ENCODE measurements at regions not wholly inside any gene's neighbourhood (a gene's known extent, or its start where the extent isn't known, plus 50 kb on each side); places are given as distances from the start of the nearest gene placed in this dataset.

DNA sequence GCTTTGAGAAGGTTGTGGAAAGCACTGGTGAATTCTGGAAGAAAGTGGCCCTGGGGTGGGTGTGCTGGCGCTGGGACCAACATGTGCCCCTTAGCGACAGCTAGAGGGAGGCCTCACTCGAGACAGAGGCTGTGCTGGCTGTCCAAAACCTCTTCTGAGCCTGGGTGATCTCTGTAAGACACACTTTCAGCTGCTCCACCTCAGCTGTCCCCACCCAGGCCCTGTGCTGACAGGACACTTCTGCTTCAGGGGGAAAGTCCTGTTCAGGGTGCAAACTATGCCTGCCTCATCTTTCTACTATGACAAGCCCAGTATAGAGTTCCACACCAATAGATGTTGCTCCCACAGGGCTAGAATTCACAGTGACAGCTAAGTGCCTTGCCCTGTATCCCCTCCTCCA, 426.4 kb downstream of the MED10 start:
- no peak for TF ChIP-seq CTCF (IDR thresholded peaks at IDR 0.05; ENCODE audit: low read depth, low read length)
- peaks cover 90% of the 10 kb centered on the region for H3K27me3 ChIP-seq (ENCODE audit: insufficient read depth, low read depth, severe bottlenecking)
- H3K4me3 ChIP-seq (ENCODE audit: low read depth, low read length) = no peak overlapping the region
- H3K9me3 ChIP-seq (ENCODE audit: severe bottlenecking) = peaks cover 10% of the 10 kb centered on the region
- no peak for DNase-seq
- H3K27ac ChIP-seq = no peak overlapping the region
- H3K36me3 ChIP-seq = no peaks in the 10 kb centered on the region

DNA sequence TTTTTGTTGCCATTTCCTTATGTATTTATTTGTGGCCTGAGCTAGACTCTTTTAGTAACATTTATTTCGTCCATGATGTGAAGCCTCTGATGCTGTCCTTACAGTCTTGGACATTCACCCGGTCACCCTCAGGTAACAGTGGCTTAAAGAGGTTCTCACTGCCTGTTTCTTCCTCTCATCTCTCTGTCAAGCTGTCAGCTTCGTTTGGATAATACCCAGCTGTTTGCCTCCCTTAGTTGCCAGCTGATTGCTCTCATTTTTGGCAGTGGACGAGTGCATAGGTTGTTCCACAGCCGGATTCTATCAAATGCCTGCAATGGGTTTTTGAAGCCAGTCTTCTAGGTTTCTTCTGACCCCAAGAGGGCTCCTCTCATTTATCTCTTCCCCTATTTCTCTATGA, 427.7 kb downstream of the MED10 start:
- H3K36me3 ChIP-seq = no peaks in the 10 kb centered on the region
- no peaks in the 10 kb centered on the region for H3K9me3 ChIP-seq (ENCODE audit: severe bottlenecking)
- H3K27me3 ChIP-seq (ENCODE audit: insufficient read depth, low read depth, severe bottlenecking) = peaks cover 80% of the 10 kb centered on the region
- DNase-seq = no peak
- no peak overlapping the region for H3K27ac ChIP-seq
- no peak overlapping the region for H3K4me3 ChIP-seq (ENCODE audit: low read depth, low read length)
- no peak for TF ChIP-seq CTCF (IDR thresholded peaks at IDR 0.05; ENCODE audit: low read depth, low read length)

GRCh38 chr5:5941486-5941885, 436.9 kb downstream of the MED10 start:
- DNase-seq = peak; percentile 50
- H3K36me3 ChIP-seq = no peaks in the 10 kb centered on the region
- peaks cover 90% of the 10 kb centered on the region for H3K27me3 ChIP-seq (ENCODE audit: insufficient read depth, low read depth, severe bottlenecking)
- no peak for TF ChIP-seq CTCF (IDR thresholded peaks at IDR 0.05; ENCODE audit: low read depth, low read length)
- H3K27ac ChIP-seq = no peak overlapping the region
- H3K9me3 ChIP-seq (ENCODE audit: severe bottlenecking) = peaks cover 4% of the 10 kb centered on the region
- no peak overlapping the region for H3K4me3 ChIP-seq (ENCODE audit: low read depth, low read length)

- H3K27ac ChIP-seq = no peak overlapping the region
- H3K27me3 ChIP-seq (ENCODE audit: insufficient read depth, low read depth, severe bottlenecking) = peaks cover 99% of the 10 kb centered on the region
- DNase-seq = no peak
- peaks cover 4% of the 10 kb centered on the region for H3K9me3 ChIP-seq (ENCODE audit: severe bottlenecking)
- H3K4me3 ChIP-seq (ENCODE audit: low read depth, low read length) = no peak overlapping the region
- H3K36me3 ChIP-seq = no peaks in the 10 kb centered on the region
- no peak for TF ChIP-seq CTCF (IDR thresholded peaks at IDR 0.05; ENCODE audit: low read depth, low read length)
Observed at GRCh38 chr5:5939759-5940370, 438.5 kb downstream of the MED10 start.

GRCh38 chr5:5933651-5934050, 444.7 kb downstream of the MED10 start:
- DNase-seq = no peak

More at GRCh38 chr5:5933651-5934050, 444.7 kb downstream of the MED10 start:
- H3K27ac ChIP-seq = no peak overlapping the region
- peak; percentile 34; the same call in 1 of the 2 replicates for TF ChIP-seq CTCF (IDR thresholded peaks at IDR 0.05; ENCODE audit: low read depth, low read length)
- no peaks in the 10 kb centered on the region for H3K36me3 ChIP-seq
- no peak overlapping the region for H3K4me3 ChIP-seq (ENCODE audit: low read depth, low read length)
- H3K27me3 ChIP-seq (ENCODE audit: insufficient read depth, low read depth, severe bottlenecking) = peaks cover 97% of the 10 kb centered on the region
- no peaks in the 10 kb centered on the region for H3K9me3 ChIP-seq (ENCODE audit: severe bottlenecking)
